ENCODE measurements at regions not wholly inside any gene's neighbourhood (a gene's known extent, or its start where the extent isn't known, plus 50 kb on each side); places are given as distances from the start of the nearest gene placed in this dataset.

DNA sequence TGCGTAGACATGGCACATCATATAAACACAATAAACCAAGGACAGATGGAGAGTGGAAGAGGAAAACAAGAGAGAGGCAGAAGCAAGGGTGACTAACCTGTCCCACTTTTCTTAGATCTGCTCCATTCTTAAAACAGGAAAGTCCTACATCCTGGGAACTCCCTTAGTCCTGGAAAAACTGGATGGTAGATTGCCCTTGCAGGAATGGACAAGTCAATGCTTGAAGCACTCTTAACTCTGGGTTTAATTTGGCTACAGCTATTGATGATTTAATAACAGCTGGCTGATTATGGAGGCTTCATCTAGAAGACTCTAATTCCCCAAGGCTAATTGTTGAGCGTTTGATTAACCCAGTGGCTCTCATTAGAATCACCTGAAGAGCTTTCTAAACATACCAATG lies 258.8 kb downstream of the MIAT start:
- Histone ChIP-seq H3K9ac (ENCODE audit: insufficient read depth in 1 of 2, low read length in 2 of 2) (no peak overlapping the region), H3K4me3 (no peak overlapping the region), H3K36me3 (ENCODE audit: control insufficient read depth in 4 of 4, insufficient read depth in 4 of 4, low read length in 4 of 4) (no peaks in the 10 kb centered on the region), H3K9me3 (ENCODE audit: control insufficient read depth in 4 of 4, insufficient read depth in 3 of 4, low read length in 3 of 4) (peaks cover 0 to 2% (median 0%) of the 10 kb centered on the region in 4 donors), H3K4me1 (ENCODE audit: control insufficient read depth in 5 of 5, insufficient read depth in 5 of 5, low read length in 5 of 5) (no peaks in the 10 kb centered on the region), H3K27me3 (ENCODE audit: control insufficient read depth in 3 of 3, insufficient read depth in 3 of 3, low read length in 2 of 3) (peaks cover 0 to 57% (median 24%) of the 10 kb centered on the region in 3 donors), H3K27ac (ENCODE audit: low read depth in 1 of 2, low read length in 1 of 2) (no peak overlapping the region)
- WGBS, 2 donors, result 85 to 87% methylated on average over 2 of the region's 2 CpGs
- ATAC-seq (ENCODE audit: insufficient read depth, low FRiP score) (no peak), DNase-seq (no peak)
- TF ChIP-seq, protein P1, sequence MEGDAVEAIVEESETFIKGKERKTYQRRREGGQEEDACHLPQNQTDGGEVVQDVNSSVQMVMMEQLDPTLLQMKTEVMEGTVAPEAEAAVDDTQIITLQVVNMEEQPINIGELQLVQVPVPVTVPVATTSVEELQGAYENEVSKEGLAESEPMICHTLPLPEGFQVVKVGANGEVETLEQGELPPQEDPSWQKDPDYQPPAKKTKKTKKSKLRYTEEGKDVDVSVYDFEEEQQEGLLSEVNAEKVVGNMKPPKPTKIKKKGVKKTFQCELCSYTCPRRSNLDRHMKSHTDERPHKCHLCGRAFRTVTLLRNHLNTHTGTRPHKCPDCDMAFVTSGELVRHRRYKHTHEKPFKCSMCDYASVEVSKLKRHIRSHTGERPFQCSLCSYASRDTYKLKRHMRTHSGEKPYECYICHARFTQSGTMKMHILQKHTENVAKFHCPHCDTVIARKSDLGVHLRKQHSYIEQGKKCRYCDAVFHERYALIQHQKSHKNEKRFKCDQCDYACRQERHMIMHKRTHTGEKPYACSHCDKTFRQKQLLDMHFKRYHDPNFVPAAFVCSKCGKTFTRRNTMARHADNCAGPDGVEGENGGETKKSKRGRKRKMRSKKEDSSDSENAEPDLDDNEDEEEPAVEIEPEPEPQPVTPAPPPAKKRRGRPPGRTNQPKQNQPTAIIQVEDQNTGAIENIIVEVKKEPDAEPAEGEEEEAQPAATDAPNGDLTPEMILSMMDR (IDR thresholded peaks at IDR 0.05; ENCODE audit: control extremely low read depth, extremely low read depth), result no peak

DNA sequence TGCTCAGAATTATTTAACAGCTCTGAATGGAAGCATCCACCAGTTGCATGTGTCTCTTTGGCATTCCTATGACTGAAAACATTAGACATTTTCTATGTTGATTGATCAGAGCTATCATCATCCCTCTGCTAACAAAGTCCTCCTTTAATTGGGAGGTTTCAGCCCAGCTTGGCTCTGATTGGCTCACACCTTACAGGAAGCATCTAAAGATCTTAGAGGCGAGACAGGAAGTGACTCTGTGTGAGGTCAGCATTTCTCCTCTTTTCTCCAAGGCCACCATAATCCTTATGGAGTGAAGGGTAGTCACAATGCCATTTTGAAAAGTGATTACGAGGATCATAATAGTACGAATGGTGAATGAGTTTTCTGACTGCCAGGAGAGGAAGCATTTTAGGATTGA lies 260.8 kb downstream of the MIAT start:
- Histone ChIP-seq H3K27ac (ENCODE audit: low read depth in 1 of 2, low read length in 1 of 2) (no peak overlapping the region), H3K4me1 (ENCODE audit: control insufficient read depth in 5 of 5, insufficient read depth in 5 of 5, low read length in 5 of 5) (no peaks in the 10 kb centered on the region), H3K36me3 (ENCODE audit: control insufficient read depth in 4 of 4, insufficient read depth in 4 of 4, low read length in 4 of 4) (no peaks in the 10 kb centered on the region), H3K9me3 (ENCODE audit: control insufficient read depth in 4 of 4, insufficient read depth in 3 of 4, low read length in 3 of 4) (peaks cover 0 to 2% (median 0%) of the 10 kb centered on the region in 4 donors), H3K4me3 (no peak overlapping the region), H3K27me3 (ENCODE audit: control insufficient read depth in 3 of 3, insufficient read depth in 3 of 3, low read length in 2 of 3) (peaks cover 0 to 39% (median 5%) of the 10 kb centered on the region in 3 donors), H3K9ac (ENCODE audit: insufficient read depth in 1 of 2, low read length in 2 of 2) (no peak overlapping the region)
- DNase-seq (no peak), ATAC-seq (ENCODE audit: insufficient read depth, low FRiP score) (no peak)
- WGBS, 2 donors, result 66 to 72% methylated on average over 3 of the region's 3 CpGs
- TF ChIP-seq, protein P1 (IDR thresholded peaks at IDR 0.05; ENCODE audit: control extremely low read depth, extremely low read depth), result no peak

DNA sequence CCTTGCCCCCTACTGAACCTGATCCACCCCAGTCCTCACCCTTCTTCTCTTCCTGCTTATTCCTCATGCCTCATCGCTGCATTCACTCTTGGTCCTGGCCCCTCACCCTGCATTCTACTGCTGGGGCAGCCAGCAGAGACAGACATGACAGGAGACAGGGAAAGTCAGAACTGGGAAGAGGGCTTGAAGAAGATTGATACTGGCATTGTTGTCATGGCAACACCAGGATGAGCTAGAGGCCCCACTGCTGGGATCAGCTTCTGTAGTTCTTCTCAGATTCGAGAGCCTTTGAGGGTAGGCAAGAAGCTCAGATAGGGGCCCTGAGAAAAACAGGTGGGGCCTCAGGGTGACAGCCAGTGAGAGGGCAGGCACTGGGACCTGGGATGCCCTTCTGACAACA lies 264.3 kb downstream of the MIAT start:
- 38 to 58% methylated on average over 2 of the region's 2 CpGs for WGBS, 2 donors
- H3K9me3 ChIP-seq (ENCODE audit: control insufficient read depth in 4 of 4, insufficient read depth in 3 of 4, low read length in 3 of 4), result peaks cover 0 to 5% (median 0%) of the 10 kb centered on the region in 4 donors
- H3K4me1 ChIP-seq (ENCODE audit: control insufficient read depth in 5 of 5, insufficient read depth in 5 of 5, low read length in 5 of 5), result peaks cover 0 to 2% (median 0%) of the 10 kb centered on the region in 5 donors
- no peak overlapping the region for H3K27ac ChIP-seq (ENCODE audit: low read depth in 1 of 2, low read length in 1 of 2)
- H3K9ac ChIP-seq (ENCODE audit: insufficient read depth in 1 of 2, low read length in 2 of 2), result no peak overlapping the region
- no peak for ATAC-seq (ENCODE audit: insufficient read depth, low FRiP score)
- no peak overlapping the region for H3K4me3 ChIP-seq
- H3K27me3 ChIP-seq (ENCODE audit: control insufficient read depth in 3 of 3, insufficient read depth in 3 of 3, low read length in 2 of 3), result peaks cover 0 to 14% (median 0%) of the 10 kb centered on the region in 3 donors
- TF ChIP-seq, protein P1 (IDR thresholded peaks at IDR 0.05; ENCODE audit: control extremely low read depth, extremely low read depth), result no peak
- no peaks in the 10 kb centered on the region for H3K36me3 ChIP-seq (ENCODE audit: control insufficient read depth in 4 of 4, insufficient read depth in 4 of 4, low read length in 4 of 4)
- DNase-seq, result no peak

DNA sequence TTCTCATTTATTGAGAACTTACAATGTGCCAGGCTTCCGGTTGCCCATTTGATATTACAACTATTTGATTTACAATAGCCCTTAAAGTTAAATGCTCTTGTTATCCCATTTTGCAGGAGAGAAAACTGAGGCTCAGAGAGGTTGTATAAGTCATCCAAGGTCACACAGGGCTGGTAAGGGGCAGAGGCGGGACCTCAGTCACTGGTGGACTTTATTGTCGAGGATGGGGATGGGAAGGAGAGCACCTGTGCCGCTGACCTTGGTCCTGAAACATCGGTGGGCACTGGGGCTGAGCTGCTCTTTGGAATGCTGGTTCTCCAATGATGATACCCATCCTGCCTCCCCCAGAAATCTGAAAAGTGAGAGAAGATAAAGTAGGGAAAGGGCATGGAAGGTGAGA lies 265.4 kb downstream of the MIAT start:
- Histone ChIP-seq H3K27me3 (ENCODE audit: control insufficient read depth in 3 of 3, insufficient read depth in 3 of 3, low read length in 2 of 3) (peaks cover 0 to 14% (median 0%) of the 10 kb centered on the region in 3 donors), H3K9me3 (ENCODE audit: control insufficient read depth in 4 of 4, insufficient read depth in 3 of 4, low read length in 3 of 4) (peaks cover 0 to 6% (median 0%) of the 10 kb centered on the region in 4 donors), H3K4me1 (ENCODE audit: control insufficient read depth in 5 of 5, insufficient read depth in 5 of 5, low read length in 5 of 5) (peaks cover 0 to 2% (median 0%) of the 10 kb centered on the region in 5 donors), H3K36me3 (ENCODE audit: control insufficient read depth in 4 of 4, insufficient read depth in 4 of 4, low read length in 4 of 4) (no peaks in the 10 kb centered on the region), H3K4me3 (no peak overlapping the region), H3K9ac (ENCODE audit: insufficient read depth in 1 of 2, low read length in 2 of 2) (no peak overlapping the region), H3K27ac (ENCODE audit: low read depth in 1 of 2, low read length in 1 of 2) (no peak overlapping the region)
- TF ChIP-seq, protein P1 (IDR thresholded peaks at IDR 0.05; ENCODE audit: control extremely low read depth, extremely low read depth), result no peak
- DNase-seq (peak in 2 of 3 donors; percentile 21 to 25), ATAC-seq (ENCODE audit: insufficient read depth, low FRiP score) (no peak)
- 27 to 28% methylated on average over 5 of the region's 5 CpGs for WGBS, 2 donors

Measured in lung (tissue), 11 donors.